Endothelial cell of umbilical vein (primary cell): ENCODE measurements at regions not wholly inside any gene's neighbourhood (a gene's known extent, or its start where the extent isn't known, plus 50 kb on each side); places are given as distances from the start of the nearest gene placed in this dataset.
A peak's percentile ranks its signal among the peaks of the same experiment; 100 is the strongest.

Experiments used
- BruUV-seq: library from RNA; stranded (reverse); fragments of 400-500 nt; replicated peaks from 2 replicates; lab custom pipeline; 2021; lab: Mats Ljungman, UMichigan
- CTCF ChIA-PET: fragments of 300-600, 350-600 bp; sonication (Branson Sonifier 250); formaldehyde crosslinking; loops from one replicate; lab custom pipeline; 2021; ENCODE audit warnings: antibody characterized with exemption, inconsistent platforms; lab: Charles Lee
- POLR2A ChIA-PET: fragments of 300-600, 350-600 bp; sonication (Branson Sonifier 250); formaldehyde crosslinking; loops from one replicate; lab custom pipeline; 2021; ENCODE audit warnings: antibody characterized with exemption, inconsistent platforms; lab: Charles Lee
- DNase-seq: peaks from one replicate; pipeline ENCODE4 v3.0.0-alpha.2; 2011; ENCODE audit warnings: low read depth, low spot score
- FAIRE-seq: peaks from 2 replicates; lab custom pipeline; 2011; peaks lifted over from hg19 to GRCh38; lab: Jason Lieb, UNC
- H2AFZ ChIP-seq: 2 replicates; pipeline ENCODE4 v1.6.0; 2012; ENCODE audit warnings: low read depth, low read length, control low read depth, inconsistent platforms
- H3K27ac ChIP-seq: 2 replicates; pipeline ENCODE4 v1.5.1; 2011; ENCODE audit warnings: low read depth, mild to moderate bottlenecking, control low read depth, low read length, moderate library complexity; ENCODE audit not compliant: insufficient read depth
- H3K27me3 ChIP-seq, 2 experiments: 2 replicates each; pipeline versions ENCODE4 v1.6.0 to v1.6.1; 2011; ENCODE audit warnings: low read length in 2 of 2, mixed read lengths in 1 of 2; ENCODE audit not compliant: control insufficient read depth in 2 of 2, insufficient read depth in 2 of 2
- H3K36me3 ChIP-seq, 2 experiments: 2 replicates in 1 of 2; 3 replicates in 1 of 2; pipeline ENCODE4 v1.5.1; 2011; ENCODE audit warnings: low read length in 2 of 2, mild to moderate bottlenecking in 1 of 2, moderate library complexity in 1 of 2; ENCODE audit not compliant: control insufficient read depth in 2 of 2, insufficient read depth in 2 of 2; ENCODE audit errors: extremely low read depth in 1 of 2
- H3K4me1 ChIP-seq: 3 replicates; pipeline ENCODE4 v1.5.1; 2011; ENCODE audit warnings: mild to moderate bottlenecking, low read length; ENCODE audit not compliant: control insufficient read depth, insufficient read depth; ENCODE audit errors: extremely low read depth
- H3K4me2 ChIP-seq: 2 replicates; pipeline ENCODE4 v1.6.1; 2011; ENCODE audit warnings: low read length, control low read depth, mixed read lengths; ENCODE audit not compliant: insufficient read depth
- H3K4me3 ChIP-seq, 3 experiments: fragments of 200-600 bp in 1 of 3; sonication (generic), shearing (Covaris generic) in 1 of 3; replicated peaks in 1 of 3; 2 replicates each; pipeline ENCODE4 v1.5.1; 2011 to 2016; ENCODE audit warnings: control low read depth in 3 of 3, low read length in 3 of 3, mild to moderate bottlenecking in 2 of 3, inconsistent platforms in 1 of 3, low read depth in 1 of 3, moderate library complexity in 1 of 3; ENCODE audit not compliant: insufficient read depth in 1 of 3
- H3K79me2 ChIP-seq: 2 replicates; pipeline ENCODE4 v1.6.0; 2012; ENCODE audit warnings: low read length, inconsistent platforms; ENCODE audit not compliant: control insufficient read depth, insufficient read depth
- H3K9ac ChIP-seq: replicated peaks from 2 replicates; pipeline ENCODE3; 2011; ENCODE audit warnings: low read length, control low read depth; ENCODE audit not compliant: insufficient read depth; ENCODE audit errors: extremely low read depth
- H3K9me1 ChIP-seq: replicated peaks from 3 replicates; pipeline ENCODE4 v1.6.0; 2011; ENCODE audit warnings: mild to moderate bottlenecking, low read length; ENCODE audit not compliant: control insufficient read depth, insufficient read depth; ENCODE audit errors: extremely low read depth
- H3K9me3 ChIP-seq: replicated peaks from 2 replicates; pipeline ENCODE4 v1.5.1; 2012; ENCODE audit warnings: low read length, inconsistent platforms; ENCODE audit not compliant: control insufficient read depth, insufficient read depth
- H4K20me1 ChIP-seq: replicated peaks from 2 replicates; pipeline ENCODE3; 2011; ENCODE audit warnings: mild to moderate bottlenecking, low read length; ENCODE audit not compliant: control insufficient read depth, insufficient read depth; ENCODE audit errors: extremely low read depth
- EZH2 ChIP-seq: IDR thresholded peaks from 2 replicates; pipeline ENCODE4 v1.6.1; 2012; ENCODE audit warnings: borderline replicate concordance, low read depth, mild to moderate bottlenecking, moderate library complexity, low read length, inconsistent platforms; ENCODE audit not compliant: severe bottlenecking
- FOS ChIP-seq: IDR thresholded peaks from 2 replicates; pipeline ENCODE4 v1.6.1; 2011; ENCODE audit warnings: mild to moderate bottlenecking, low read length, moderate library complexity, borderline replicate concordance; ENCODE audit not compliant: insufficient read depth
- GATA2 ChIP-seq: IDR thresholded peaks from 2 replicates; pipeline ENCODE4 v1.7.0; 2011; ENCODE audit warnings: low read depth, mild to moderate bottlenecking, moderate library complexity, mixed read lengths, low read length; ENCODE audit not compliant: insufficient read length, insufficient read depth
- JUN ChIP-seq: IDR thresholded peaks from 2 replicates; pipeline ENCODE4 v1.6.1; 2011; ENCODE audit warnings: borderline replicate concordance, low read depth; ENCODE audit not compliant: insufficient read length, insufficient read depth
- MYC ChIP-seq: IDR thresholded peaks from one replicate; pipeline ENCODE4 v1.6.1; 2011; ENCODE audit warnings: mild to moderate bottlenecking, low read depth, low read length
- dilution Hi-C: fragments of 300-500 bp; cut with MboI; formaldehyde crosslinking; loops from one replicate; pipeline ENCODE4 v1.15.0; 2019; ENCODE audit warnings: low sequenced_read_pairs; ENCODE audit not compliant: extremely low pct_ligation_motif_present
- intact Hi-C: fragments of 100-400 bp; cut with micrococcal nuclease; formaldehyde crosslinking; loops from one replicate; pipeline ENCODE4 v1.10.0; 2022
- TF ChIP-seq, protein P1 (sequence below), 2 donors: IDR thresholded peaks; 1 replicate in 1 of 2; 2 replicates in 1 of 2; pipeline ENCODE4 v1.5.1; 2011; ENCODE audit warnings: low read length in 2 of 2, mild to moderate bottlenecking in 2 of 2, moderate library complexity in 2 of 2, control low read depth in 1 of 2, inconsistent platforms in 1 of 2, low read depth in 1 of 2; ENCODE audit not compliant: insufficient read depth in 1 of 2; ENCODE audit errors: extremely low read depth in 1 of 2
- TF ChIP-seq, protein P2 (sequence below): IDR thresholded peaks from 2 replicates; pipeline ENCODE4 v1.6.1; 2011; ENCODE audit not compliant: insufficient read depth, insufficient read length

DNA sequence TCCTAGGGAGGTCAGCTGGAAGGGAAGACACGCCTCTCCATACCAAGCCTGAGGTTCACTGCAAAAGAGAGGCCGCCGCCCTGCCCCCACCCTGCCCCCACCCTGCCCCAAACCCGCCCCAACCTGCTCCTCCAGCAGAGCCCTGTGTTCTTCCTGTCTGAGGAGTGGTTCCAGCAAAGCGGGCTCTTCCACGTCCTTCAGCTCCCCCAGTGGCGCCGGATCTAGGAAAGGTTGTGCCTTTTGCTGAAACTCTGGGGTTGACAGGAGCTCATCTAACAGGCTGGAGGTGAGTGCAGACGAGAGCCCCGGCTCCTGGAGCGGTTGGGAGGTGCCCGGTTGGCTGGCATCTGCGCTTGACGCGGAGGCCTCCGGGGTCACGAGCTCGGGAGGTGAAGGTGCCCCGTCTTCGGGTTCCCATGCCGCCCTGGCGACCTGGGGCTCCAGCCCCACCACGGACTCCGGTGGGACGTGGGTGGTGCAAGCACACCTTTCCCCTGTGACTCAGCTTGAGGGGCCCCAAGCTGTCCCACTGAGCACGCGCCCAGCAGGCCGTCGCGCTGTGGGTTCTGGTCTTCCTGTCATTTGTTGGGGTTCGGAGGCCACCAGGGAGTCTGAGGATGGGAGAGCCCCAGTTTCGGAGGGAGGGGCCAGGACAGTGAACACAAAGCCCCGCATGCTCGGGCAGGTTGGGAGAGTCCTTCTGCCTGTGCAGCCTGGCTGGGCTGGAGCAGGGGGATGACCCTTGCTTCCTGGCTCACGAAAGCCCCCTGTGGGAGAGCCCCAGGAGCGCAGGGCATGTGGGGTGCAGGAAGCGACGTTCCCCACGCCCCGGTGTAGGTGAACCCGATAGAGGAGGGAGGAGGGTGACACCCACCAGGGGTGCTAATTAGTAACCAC, 1467.1 kb downstream of the FOXD4L5 start:
- ChIA-PET CTCF (interaction anchor here (0.6 to 1.1 kb wide), 3 partner anchors 22 to 1018 kb away, joined by 3 to 6 read pairs (median 4); no protein-coding TSS in a partner anchor), POLR2A (no interaction called here)
- H3K9me1 ChIP-seq: no peaks in the 10 kb centered on the region
- no peak overlapping the region for H3K27ac ChIP-seq
- no peaks in the 10 kb centered on the region for H3K36me3 ChIP-seq
- H3K79me2 ChIP-seq: no peaks in the 10 kb centered on the region
- TSS peak; percentile 34 for BruUV-seq
- H4K20me1 ChIP-seq: no peaks in the 10 kb centered on the region
- peaks cover 0 to 3% of the 10 kb centered on the region in 2 experiments for H3K27me3 ChIP-seq
- dilution Hi-C loops: no loop called here
- peak overlapping the region; percentile 62 for H3K4me2 ChIP-seq
- TF ChIP-seq FOS (no peak), JUN (no peak), EZH2 (no peak), MYC (no peak), GATA2 (no peak)
- TF ChIP-seq, protein P1, sequence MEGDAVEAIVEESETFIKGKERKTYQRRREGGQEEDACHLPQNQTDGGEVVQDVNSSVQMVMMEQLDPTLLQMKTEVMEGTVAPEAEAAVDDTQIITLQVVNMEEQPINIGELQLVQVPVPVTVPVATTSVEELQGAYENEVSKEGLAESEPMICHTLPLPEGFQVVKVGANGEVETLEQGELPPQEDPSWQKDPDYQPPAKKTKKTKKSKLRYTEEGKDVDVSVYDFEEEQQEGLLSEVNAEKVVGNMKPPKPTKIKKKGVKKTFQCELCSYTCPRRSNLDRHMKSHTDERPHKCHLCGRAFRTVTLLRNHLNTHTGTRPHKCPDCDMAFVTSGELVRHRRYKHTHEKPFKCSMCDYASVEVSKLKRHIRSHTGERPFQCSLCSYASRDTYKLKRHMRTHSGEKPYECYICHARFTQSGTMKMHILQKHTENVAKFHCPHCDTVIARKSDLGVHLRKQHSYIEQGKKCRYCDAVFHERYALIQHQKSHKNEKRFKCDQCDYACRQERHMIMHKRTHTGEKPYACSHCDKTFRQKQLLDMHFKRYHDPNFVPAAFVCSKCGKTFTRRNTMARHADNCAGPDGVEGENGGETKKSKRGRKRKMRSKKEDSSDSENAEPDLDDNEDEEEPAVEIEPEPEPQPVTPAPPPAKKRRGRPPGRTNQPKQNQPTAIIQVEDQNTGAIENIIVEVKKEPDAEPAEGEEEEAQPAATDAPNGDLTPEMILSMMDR (IDR thresholded peaks at IDR 0.05; ENCODE audit: extremely low read depth in 1 of 2, insufficient read depth in 1 of 2, low read depth in 1 of 2, low read length in 2 of 2): no peak
- TF ChIP-seq, protein P2, sequence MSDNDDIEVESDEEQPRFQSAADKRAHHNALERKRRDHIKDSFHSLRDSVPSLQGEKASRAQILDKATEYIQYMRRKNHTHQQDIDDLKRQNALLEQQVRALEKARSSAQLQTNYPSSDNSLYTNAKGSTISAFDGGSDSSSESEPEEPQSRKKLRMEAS: no peak
- intact Hi-C loops: no loop called here
- no peaks in the 10 kb centered on the region for H3K9me3 ChIP-seq
- no peak overlapping the region for H2AFZ ChIP-seq
- FAIRE-seq: no peak
- H3K4me1 ChIP-seq: no peaks in the 10 kb centered on the region
- no peak overlapping the region for H3K4me3 ChIP-seq
- no peak overlapping the region for H3K9ac ChIP-seq
- peak; percentile 18 for DNase-seq
